GM21619 (cell line): ENCODE measurements at regions not wholly inside any gene's neighbourhood (a gene's known extent, or its start where the extent isn't known, plus 50 kb on each side); places are given as distances from the start of the nearest gene placed in this dataset.

Experiments
- ATAC-seq: cut with Tn5 transposase; IDR thresholded peaks from one replicate; pipeline ENCODE4 v1.9.1; 2021; ENCODE audit not compliant: unreplicated experiment

DNA sequence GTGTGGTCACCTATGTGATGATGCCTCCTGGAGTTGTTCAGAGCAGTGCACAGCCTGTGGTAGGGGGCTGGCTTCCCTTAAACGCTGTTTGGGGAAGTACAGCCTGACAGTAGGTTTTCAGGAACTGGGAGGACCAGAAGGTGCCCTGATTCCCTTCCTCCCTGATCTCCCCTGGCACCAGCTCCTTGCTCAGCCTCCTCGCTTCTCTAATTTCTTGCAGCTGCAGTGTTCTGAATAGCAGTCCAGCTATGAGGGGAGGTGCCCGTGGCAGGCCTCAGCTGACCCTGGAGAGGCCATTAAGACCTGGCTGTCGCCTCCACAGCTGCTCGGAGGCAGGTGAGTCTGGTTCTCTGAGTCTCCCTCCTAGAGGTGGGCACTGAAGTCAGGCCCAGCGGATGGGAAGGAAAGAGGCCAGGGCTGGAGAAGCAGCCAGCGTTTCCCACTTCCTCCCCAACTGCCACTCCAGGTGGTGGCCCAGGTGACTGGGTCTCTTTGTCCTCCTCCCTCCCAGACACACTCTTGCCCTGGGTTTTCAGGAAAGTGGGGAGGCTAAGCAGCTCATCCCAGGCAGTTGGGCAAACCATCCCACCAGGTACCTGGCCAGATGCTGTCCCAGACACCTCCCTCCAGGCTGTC lies 52.0 kb upstream of the RPL11 start:
- no peak for ATAC-seq

GRCh38 chr1:23638786-23639241 lies 52.8 kb upstream of the RPL11 start:
- ATAC-seq = no peak

- ATAC-seq = no peak
Measured at GRCh38 chr1:23638188-23638619, 53.4 kb upstream of the RPL11 start.

- ATAC-seq = no peak
Measured at GRCh38 chr1:23636009-23636408, 55.6 kb upstream of the RPL11 start.

- ATAC-seq = no peak
Measured at GRCh38 chr1:23634840-23635651, 56.6 kb upstream of the RPL11 start.

GRCh38 chr1:23634518-23634839 lies 57.1 kb upstream of the RPL11 start:
- ATAC-seq = no peak

GRCh38 chr1:23632479-23633160 lies 59.0 kb upstream of the RPL11 start:
- ATAC-seq = no peak

GRCh38 chr1:23629708-23630290 lies 61.8 kb upstream of the RPL11 start:
- no peak for ATAC-seq

DNA sequence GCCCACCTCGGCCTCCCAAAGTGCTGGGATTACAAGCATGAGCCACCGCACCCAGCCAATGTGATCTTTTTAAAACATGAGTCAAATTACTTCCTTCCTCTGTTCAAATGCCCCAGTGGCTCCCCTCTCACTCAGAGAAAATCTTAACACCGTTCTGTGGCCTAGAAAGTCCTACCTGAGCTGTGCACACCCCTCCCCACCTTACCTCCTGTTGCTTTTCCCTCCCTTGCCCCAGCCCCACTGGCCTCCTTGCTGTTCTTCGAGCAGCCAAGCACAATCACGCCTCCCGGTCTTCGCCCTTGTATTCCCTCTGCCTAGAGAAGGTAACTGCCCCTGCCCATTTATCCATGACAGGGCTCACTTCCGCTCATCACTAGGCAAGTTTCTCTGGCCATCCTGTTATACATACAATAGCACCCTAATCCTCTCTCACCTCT lies 62.6 kb upstream of the RPL11 start:
- ATAC-seq = no peak

DNA sequence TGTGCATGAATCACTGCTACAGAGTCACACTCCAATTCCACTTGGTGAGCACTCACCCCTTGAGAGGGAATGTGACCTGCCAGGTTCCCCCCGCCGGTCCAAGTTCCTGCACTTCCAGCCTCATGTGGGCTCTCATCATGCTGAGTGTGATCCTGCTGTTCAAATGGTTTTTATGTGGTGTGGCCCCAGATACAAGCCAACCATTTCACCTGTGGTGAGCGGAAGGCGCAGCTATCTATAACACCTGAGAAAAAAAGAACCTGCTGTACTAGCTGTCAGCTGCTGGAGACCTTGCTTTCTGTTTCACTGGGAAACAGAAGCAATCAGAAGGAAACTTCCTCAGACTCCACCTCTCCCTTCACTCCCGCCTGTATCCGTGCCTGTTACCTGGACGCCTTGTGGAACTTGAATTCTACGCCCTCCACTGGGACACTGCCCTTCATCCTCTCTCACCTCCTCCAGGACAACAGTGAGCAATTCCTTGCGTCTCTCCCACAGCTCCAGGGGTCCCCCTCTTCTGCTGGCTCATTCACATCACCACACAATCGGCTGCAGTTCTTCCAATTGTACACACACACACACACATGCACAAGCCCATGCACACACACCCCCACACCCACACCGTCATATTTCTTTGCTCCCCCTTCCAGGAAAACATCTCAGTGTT lies 64.4 kb upstream of the RPL11 start:
- no peak for ATAC-seq

DNA sequence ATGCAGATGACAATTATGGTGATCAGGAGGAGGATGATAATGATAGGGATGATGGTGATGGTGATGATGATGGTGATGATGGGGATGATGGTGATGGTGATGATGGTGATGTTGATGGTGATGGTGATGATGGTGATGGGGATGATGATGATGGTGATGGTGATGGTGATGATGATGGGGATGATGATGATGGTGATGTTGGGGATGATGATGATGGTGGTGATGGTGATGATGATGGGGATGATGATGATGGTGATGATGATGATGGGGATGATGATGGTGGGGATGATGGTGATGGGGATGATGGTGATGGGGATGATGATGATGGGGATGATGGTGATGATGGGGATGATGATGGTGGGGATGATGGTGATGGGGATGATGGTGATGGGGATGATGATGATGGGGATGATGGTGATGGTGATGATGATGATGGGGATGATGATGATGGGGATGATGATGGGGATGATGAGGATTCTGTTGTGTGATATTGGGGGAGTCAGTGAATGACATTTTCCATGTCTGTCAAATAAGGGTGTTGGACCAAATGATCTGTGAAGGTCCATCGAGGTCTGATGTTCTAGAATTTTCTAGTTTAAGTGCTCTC lies 65.6 kb upstream of the RPL11 start:
- no peak for ATAC-seq

- no peak for ATAC-seq
Measured at GRCh38 chr1:23625459-23625858, 66.1 kb upstream of the RPL11 start.

- ATAC-seq = no peak
Measured at GRCh38 chr1:23624440-23624839, 65.1 kb upstream of the ID3 start.

DNA sequence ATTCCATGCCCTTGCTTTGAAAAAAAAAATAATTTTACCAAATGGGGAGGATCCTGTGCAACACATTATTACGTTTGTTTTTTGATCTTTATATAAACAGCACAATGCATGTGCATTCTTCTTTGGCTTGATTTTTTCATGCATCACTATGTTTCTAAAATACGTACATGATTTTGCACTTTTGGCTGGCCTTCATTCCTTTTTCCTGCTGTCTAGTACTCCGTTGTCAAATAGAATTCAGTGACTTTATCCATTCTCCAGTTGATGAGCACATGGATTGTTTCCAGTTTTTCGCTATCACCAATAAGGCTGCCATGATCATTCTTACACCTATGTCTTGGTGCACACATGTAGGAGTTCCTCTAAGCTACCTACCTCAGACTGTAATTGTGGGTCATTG lies 63.0 kb upstream of the ID3 start:
- ATAC-seq = no peak

- ATAC-seq = no peak
Measured at GRCh38 chr1:23620605-23621004, 61.3 kb upstream of the ID3 start.

- ATAC-seq = peak; percentile 58
Measured at GRCh38 chr1:23619299-23620188, 60.2 kb upstream of the ID3 start.

DNA sequence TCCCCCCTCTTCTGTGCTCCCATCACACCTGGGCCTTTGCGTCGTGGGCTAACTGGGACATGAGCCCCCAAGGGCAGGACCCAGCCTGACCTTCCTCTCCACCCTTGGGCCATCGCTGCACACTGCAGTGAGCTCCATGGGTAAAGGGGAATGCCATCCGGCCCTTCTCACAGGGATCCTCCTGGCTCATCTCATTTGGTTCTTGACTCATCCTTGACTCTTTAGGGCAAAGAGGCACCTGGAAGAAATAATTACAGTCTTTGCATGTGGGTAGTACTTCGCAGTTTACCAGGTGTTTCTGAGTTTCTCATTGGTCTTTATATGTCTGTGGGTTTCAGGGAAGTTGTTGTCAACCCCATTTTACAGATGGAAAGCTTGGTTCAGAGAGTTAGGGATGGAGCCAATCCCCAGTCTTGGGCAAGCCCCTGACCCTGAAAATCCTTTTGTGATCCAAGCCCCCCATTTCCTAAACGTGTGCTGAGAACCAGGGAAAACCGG lies 59.3 kb upstream of the ID3 start:
- no peak for ATAC-seq

- ATAC-seq = no peak
Measured at GRCh38 chr1:23617084-23617521, 57.8 kb upstream of the ID3 start.

GRCh38 chr1:23616292-23616824 lies 57.1 kb upstream of the ID3 start:
- no peak for ATAC-seq
